NCI-H774 (cell line): ENCODE measurements at regions not wholly inside any gene's neighbourhood (a gene's known extent, or its start where the extent isn't known, plus 50 kb on each side); places are given as distances from the start of the nearest gene placed in this dataset.
A peak's percentile ranks its signal among the peaks of the same experiment; 100 is the strongest.
"Not testable (repeated sequence)": the region's sequence is repeated elsewhere in the genome, so short reads cannot be mapped to it uniquely, and the experiment has no call there.

Source experiments
- DNase-seq: peaks from one replicate; lab custom pipeline; 2025; lab: John Stamatoyannopoulos, UW

- no peak for DNase-seq
Measured at GRCh38 chrX:9271789-9272525, 192.9 kb upstream of the TBL1X start.

- DNase-seq, result no peak
Measured at GRCh38 chrX:9273744-9274143, 191.1 kb upstream of the TBL1X start.

GRCh38 chrX:9278475-9279233, 186.2 kb upstream of the TBL1X start:
- no peak for DNase-seq

- no peak for DNase-seq
Measured at GRCh38 chrX:9279234-9279544, 185.7 kb upstream of the TBL1X start.

GRCh38 chrX:9280831-9281230, 184.0 kb upstream of the TBL1X start:
- no peak for DNase-seq

GRCh38 chrX:9282325-9282724, 182.5 kb upstream of the TBL1X start:
- DNase-seq, result no peak

- no peak for DNase-seq
Measured at GRCh38 chrX:9285342-9285771, 179.5 kb upstream of the TBL1X start.

GRCh38 chrX:9286234-9286633, 178.6 kb upstream of the TBL1X start:
- DNase-seq, result no peak

- DNase-seq, result peak; percentile 23
Measured at GRCh38 chrX:9291629-9292028, 173.2 kb upstream of the TBL1X start.

- DNase-seq, result no peak
Measured at GRCh38 chrX:9293051-9293496, 171.8 kb upstream of the TBL1X start.

GRCh38 chrX:9293903-9294302, 171.0 kb upstream of the TBL1X start:
- DNase-seq, result no peak

- DNase-seq, result no peak
Measured at GRCh38 chrX:9295551-9295950, 169.3 kb upstream of the TBL1X start.

- DNase-seq, result no peak
Measured at GRCh38 chrX:9298221-9298620, 166.6 kb upstream of the TBL1X start.

GRCh38 chrX:9299681-9300080, 165.2 kb upstream of the TBL1X start:
- not testable (repeated sequence) for DNase-seq

GRCh38 chrX:9301836-9302235, 163.0 kb upstream of the TBL1X start:
- no peak for DNase-seq

GRCh38 chrX:9302381-9302780, 162.5 kb upstream of the TBL1X start:
- DNase-seq, result no peak

GRCh38 chrX:9308426-9308825, 156.4 kb upstream of the TBL1X start:
- DNase-seq, result no peak

GRCh38 chrX:9310616-9311015, 154.2 kb upstream of the TBL1X start:
- DNase-seq, result no peak

GRCh38 chrX:9311421-9312160, 153.3 kb upstream of the TBL1X start:
- no peak for DNase-seq

GRCh38 chrX:9312922-9313867, 151.7 kb upstream of the TBL1X start:
- no peak for DNase-seq

- DNase-seq, result no peak
Measured at GRCh38 chrX:9315086-9315485, 149.8 kb upstream of the TBL1X start.

GRCh38 chrX:9316096-9316495, 148.8 kb upstream of the TBL1X start:
- DNase-seq, result no peak
